HL-60 (cell line): ENCODE measurements at regions not wholly inside any gene's neighbourhood (a gene's known extent, or its start where the extent isn't known, plus 50 kb on each side); places are given as distances from the start of the nearest gene placed in this dataset.

Experiments used
- GABPA ChIP-seq: IDR thresholded peaks from 2 replicates; pipeline ENCODE4 v1.6.1; 2012; ENCODE audit warnings: low read depth
- POLR2AphosphoS5 ChIP-seq: IDR thresholded peaks from 2 replicates; pipeline ENCODE4 v1.6.1; 2012; ENCODE audit warnings: low read depth
- SPI1 ChIP-seq: IDR thresholded peaks from 2 replicates; pipeline ENCODE4 v1.6.1; 2012; ENCODE audit warnings: low read depth, mild to moderate bottlenecking, borderline replicate concordance
- TF ChIP-seq, protein P1 (sequence below): IDR thresholded peaks from one replicate; pipeline ENCODE4 v1.5.1; 2011; ENCODE audit warnings: low read length, control low read depth, inconsistent platforms; ENCODE audit not compliant: insufficient read depth
- TF ChIP-seq, protein P2 (sequence below): IDR thresholded peaks from 2 replicates; pipeline ENCODE4 v1.6.1; 2012; ENCODE audit warnings: low read depth; ENCODE audit not compliant: insufficient replicate concordance

DNA sequence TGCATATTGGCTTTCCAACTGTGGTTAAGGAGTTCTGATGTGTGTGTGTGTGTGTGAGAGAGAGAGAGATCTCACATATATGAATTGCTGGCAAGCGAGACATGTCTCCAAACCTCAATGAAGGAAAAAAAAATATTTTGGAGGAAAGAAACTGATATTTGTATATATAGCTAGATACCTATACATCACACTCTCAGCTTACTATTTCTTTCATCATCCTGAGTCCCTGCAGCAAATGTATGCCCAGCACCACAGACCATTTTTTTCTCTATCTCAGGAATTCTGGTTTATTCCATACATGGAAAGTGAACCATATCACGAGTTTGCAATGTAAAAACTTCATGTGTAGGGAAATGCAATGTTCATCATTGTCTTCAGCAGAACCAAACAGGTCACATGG, 68.9 kb downstream of the MTERF1 start:
- TF ChIP-seq, protein P1, sequence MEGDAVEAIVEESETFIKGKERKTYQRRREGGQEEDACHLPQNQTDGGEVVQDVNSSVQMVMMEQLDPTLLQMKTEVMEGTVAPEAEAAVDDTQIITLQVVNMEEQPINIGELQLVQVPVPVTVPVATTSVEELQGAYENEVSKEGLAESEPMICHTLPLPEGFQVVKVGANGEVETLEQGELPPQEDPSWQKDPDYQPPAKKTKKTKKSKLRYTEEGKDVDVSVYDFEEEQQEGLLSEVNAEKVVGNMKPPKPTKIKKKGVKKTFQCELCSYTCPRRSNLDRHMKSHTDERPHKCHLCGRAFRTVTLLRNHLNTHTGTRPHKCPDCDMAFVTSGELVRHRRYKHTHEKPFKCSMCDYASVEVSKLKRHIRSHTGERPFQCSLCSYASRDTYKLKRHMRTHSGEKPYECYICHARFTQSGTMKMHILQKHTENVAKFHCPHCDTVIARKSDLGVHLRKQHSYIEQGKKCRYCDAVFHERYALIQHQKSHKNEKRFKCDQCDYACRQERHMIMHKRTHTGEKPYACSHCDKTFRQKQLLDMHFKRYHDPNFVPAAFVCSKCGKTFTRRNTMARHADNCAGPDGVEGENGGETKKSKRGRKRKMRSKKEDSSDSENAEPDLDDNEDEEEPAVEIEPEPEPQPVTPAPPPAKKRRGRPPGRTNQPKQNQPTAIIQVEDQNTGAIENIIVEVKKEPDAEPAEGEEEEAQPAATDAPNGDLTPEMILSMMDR, result no peak
- TF ChIP-seq POLR2AphosphoS5 (no peak), GABPA (no peak), SPI1 (no peak)
- TF ChIP-seq, protein P2, sequence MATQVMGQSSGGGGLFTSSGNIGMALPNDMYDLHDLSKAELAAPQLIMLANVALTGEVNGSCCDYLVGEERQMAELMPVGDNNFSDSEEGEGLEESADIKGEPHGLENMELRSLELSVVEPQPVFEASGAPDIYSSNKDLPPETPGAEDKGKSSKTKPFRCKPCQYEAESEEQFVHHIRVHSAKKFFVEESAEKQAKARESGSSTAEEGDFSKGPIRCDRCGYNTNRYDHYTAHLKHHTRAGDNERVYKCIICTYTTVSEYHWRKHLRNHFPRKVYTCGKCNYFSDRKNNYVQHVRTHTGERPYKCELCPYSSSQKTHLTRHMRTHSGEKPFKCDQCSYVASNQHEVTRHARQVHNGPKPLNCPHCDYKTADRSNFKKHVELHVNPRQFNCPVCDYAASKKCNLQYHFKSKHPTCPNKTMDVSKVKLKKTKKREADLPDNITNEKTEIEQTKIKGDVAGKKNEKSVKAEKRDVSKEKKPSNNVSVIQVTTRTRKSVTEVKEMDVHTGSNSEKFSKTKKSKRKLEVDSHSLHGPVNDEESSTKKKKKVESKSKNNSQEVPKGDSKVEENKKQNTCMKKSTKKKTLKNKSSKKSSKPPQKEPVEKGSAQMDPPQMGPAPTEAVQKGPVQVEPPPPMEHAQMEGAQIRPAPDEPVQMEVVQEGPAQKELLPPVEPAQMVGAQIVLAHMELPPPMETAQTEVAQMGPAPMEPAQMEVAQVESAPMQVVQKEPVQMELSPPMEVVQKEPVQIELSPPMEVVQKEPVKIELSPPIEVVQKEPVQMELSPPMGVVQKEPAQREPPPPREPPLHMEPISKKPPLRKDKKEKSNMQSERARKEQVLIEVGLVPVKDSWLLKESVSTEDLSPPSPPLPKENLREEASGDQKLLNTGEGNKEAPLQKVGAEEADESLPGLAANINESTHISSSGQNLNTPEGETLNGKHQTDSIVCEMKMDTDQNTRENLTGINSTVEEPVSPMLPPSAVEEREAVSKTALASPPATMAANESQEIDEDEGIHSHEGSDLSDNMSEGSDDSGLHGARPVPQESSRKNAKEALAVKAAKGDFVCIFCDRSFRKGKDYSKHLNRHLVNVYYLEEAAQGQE, result no peak
